NCI-H460 (cell line): ENCODE measurements at regions not wholly inside any gene's neighbourhood (a gene's known extent, or its start where the extent isn't known, plus 50 kb on each side); places are given as distances from the start of the nearest gene placed in this dataset.
A peak's percentile ranks its signal among the peaks of the same experiment; 100 is the strongest.
"Not testable (repeated sequence)": the region's sequence is repeated elsewhere in the genome, so short reads cannot be mapped to it uniquely, and the experiment has no call there.

Source experiments
- DNase-seq: peaks from one replicate; pipeline ENCODE4 v3.0.0-alpha.2; 2016; ENCODE audit warnings: low read depth; ENCODE audit errors: extremely low read depth

DNA sequence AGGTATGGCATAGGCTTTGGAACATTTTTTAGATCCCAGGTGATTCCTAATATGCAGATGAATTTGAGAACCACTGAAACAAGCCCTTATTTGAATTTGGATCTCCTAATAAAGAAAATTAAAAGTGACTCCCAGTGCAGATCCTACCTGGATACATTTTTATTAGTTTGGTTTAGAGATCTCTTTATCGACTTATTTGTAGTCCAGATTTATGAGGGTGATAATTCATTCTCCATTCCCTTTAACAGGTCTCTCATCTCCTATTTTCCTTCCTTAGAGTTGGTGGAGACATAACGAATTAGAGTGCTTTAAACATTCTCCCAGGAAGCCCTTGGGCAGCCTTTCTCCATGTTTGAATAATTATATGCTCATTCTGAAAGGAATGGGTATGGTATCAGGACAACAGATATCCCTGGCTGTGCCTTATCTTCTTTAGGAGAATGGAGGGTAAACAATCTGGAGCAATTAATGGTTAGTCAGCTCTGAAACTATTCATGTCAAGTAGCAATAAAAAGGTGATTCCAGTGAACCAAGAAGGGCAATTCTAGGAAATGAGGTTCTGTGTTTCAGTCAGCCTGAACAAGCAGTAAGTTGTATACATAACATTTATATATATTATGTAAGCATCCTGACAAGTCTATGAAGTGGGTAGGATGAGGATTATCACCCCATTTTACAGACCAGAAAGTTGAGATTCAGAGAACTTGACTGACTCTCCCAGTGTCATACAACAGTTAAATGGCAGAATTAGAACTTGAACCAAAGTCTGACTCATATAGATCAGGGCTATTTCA lies 53.9 kb upstream of the RCE1 start:
- peak; percentile 3 for DNase-seq

DNA sequence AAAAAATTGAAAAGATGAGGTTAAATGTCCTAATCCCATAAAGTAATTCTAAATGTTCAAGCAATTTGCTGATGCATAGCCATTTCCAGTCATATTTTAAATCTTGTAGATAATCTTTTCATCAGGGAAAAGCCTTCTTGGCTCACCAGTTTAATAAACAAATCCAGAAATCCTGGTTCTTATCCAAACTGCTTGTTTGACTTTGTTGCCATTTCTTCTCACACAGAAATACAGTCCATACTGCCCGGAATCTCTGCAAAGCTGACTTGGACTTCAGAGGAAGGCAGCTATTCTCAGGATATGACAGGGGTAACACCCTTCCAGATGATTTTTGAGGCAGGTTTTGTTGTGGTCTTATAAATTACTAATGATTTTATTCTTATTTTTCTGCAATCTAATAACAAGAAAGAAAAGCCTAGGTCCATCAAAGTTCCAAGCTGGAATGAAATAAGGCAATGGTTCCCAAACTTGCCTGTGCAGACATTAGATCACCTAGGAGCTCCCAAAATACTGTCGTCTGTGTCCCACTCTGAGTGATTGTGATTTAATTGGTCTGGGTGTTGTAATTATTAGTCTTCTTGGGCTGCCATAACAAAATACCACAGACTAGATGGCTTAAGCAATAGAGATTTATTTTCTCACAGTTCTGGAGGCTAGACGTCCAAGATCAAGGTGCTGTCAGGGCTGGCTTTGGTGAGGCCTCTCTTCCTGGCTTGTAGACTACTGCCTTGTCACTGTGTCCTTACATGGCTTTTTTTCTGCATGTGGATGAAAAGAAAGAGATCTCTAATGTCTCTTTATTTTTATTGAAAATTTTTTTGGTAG lies 55.1 kb upstream of the RCE1 start:
- no peak for DNase-seq

DNA sequence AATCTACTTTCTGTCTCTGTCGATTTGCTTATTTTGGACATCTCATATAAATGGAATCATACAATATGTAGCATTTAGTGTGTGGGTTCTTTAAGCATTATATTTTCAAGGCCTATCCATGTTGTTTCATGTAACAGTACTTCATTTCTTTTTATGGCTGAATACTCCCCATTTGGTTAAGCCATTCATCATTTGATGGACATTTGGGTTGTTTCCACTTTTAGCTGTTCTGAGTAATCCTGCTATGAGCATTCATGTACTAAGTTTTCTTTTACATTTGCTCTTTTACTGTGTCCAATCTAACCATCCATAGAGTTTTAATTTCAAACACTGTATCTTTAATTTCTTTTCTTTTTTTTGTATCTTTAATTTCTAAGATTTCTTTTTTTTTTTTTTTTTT lies 55.6 kb upstream of the SPTBN2 start:
- no peak for DNase-seq

DNA sequence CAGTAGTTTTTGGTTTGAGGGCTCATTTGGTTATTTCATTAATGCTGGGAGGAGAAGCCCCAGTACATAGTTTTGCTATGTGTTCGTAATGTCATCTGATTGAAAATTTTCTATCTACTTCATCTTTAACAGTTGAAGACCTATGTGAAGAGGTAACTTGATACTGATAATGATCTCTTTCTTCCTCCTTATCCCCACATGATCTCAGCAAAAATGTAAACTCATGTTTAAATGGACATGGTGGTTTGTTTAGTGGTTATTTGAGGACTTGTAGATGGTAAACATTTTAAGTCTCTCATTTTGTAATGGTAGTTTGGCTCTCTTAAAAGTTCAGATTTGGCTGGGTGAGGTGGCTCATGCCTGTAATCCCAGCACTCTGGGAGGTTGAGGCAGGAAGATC lies 53.7 kb upstream of the SPTBN2 start:
- DNase-seq, result no peak

DNA sequence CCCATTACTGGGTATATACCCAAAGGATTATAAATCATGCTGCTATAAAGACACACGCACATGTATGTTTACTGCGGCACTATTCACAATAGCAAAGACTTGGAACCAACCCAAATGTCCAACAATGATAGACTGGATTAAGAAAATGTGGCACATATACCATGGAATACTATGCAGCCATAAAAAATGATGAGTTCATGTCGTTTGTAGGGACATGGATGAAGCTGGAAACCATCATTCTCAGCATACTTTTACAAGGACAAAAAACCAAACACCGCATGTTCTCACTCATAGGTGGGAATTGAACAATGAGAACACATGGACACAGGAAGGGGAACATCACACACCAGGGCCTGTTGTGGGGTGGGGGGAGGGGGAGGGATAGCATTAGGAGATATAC lies 50.6 kb upstream of the SPTBN2 start:
- not testable (repeated sequence) for DNase-seq
